H1 (cell line): ENCODE measurements at regions not wholly inside any gene's neighbourhood (a gene's known extent, or its start where the extent isn't known, plus 50 kb on each side); places are given as distances from the start of the nearest gene placed in this dataset.

Experiments
- FOSL1 ChIP-seq: IDR thresholded peaks from 2 replicates; pipeline ENCODE4 v1.6.1; 2011; ENCODE audit warnings: mild to moderate bottlenecking, low read depth, low read length, moderate library complexity; ENCODE audit not compliant: insufficient read depth

DNA sequence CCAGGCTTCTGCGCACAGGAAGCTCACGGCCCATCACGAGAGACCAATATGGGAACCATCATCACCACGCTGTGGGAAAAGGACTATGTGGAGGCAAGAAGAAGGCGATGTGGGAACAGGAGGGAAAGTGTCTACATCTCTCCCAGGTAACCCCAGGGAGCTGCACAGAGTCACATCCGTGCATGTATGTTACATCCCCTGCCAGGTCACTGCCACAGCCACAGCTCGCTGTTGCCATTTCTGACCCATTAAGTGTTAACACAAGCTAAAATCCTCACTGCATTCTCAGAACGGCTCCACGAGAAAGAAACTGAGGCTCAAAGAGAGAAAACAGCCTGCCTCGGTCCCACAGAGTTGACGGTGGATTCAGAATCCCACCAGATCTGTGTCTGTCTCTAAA, 319.1 kb downstream of the FOXL1 start (continued):
- TF ChIP-seq FOSL1 = no peak
